SK-N-SH (cell line): ENCODE measurements at regions not wholly inside any gene's neighbourhood (a gene's known extent, or its start where the extent isn't known, plus 50 kb on each side); places are given as distances from the start of the nearest gene placed in this dataset.

Experiments
- CTCF ChIP-seq: fragments of 200-600 bp; sonication (generic); IDR thresholded peaks from 2 replicates; pipeline ENCODE4 v1.6.1; 2017; ENCODE audit warnings: antibody characterized with exemption, mild to moderate bottlenecking, moderate library complexity
- EP300 ChIP-seq, 2 experiments: IDR thresholded peaks; 2 replicates each; pipeline versions ENCODE4 v1.4.0 to v1.6.1; 2012; ENCODE audit warnings: borderline replicate concordance in 1 of 2, low read depth in 1 of 2, low read length in 1 of 2
- FOXM1 ChIP-seq: IDR thresholded peaks from 2 replicates; pipeline ENCODE4 v1.4.0; 2012; ENCODE audit warnings: low read depth, mild to moderate bottlenecking
- GABPA ChIP-seq: IDR thresholded peaks from 2 replicates; pipeline ENCODE4 v1.4.0; 2012; ENCODE audit warnings: low read depth, mild to moderate bottlenecking
- PBX3 ChIP-seq: IDR thresholded peaks from 2 replicates; pipeline ENCODE4; 2012
- POLR2AphosphoS5 ChIP-seq: IDR thresholded peaks from 2 replicates; pipeline ENCODE4 v1.6.1; 2012; ENCODE audit warnings: low read depth, low read length
- RCOR1 ChIP-seq: fragments of 150-350 bp; IDR thresholded peaks from 2 replicates; pipeline ENCODE4 v1.6.1; 2017; ENCODE audit warnings: antibody characterized with exemption, low read length

GRCh38 chr9:87093777-87094176, 146.5 kb upstream of the GAS1 start:
- no peak for TF ChIP-seq CTCF
- no peak for TF ChIP-seq PBX3
- TF ChIP-seq RCOR1, result no peak
- TF ChIP-seq FOXM1, result no peak
- TF ChIP-seq POLR2AphosphoS5, result no peak
- TF ChIP-seq GABPA, result no peak
- TF ChIP-seq EP300 (IDR thresholded peaks at IDR 0.05; ENCODE audit: borderline replicate concordance in 1 of 2, low read depth in 1 of 2, low read length in 1 of 2), result no peak
